ENCODE measurements at regions not wholly inside any gene's neighbourhood (a gene's known extent, or its start where the extent isn't known, plus 50 kb on each side); places are given as distances from the start of the nearest gene placed in this dataset.
"Not testable (repeated sequence)": the region's sequence is repeated elsewhere in the genome, so short reads cannot be mapped to it uniquely, and the experiment has no call there.

DNA sequence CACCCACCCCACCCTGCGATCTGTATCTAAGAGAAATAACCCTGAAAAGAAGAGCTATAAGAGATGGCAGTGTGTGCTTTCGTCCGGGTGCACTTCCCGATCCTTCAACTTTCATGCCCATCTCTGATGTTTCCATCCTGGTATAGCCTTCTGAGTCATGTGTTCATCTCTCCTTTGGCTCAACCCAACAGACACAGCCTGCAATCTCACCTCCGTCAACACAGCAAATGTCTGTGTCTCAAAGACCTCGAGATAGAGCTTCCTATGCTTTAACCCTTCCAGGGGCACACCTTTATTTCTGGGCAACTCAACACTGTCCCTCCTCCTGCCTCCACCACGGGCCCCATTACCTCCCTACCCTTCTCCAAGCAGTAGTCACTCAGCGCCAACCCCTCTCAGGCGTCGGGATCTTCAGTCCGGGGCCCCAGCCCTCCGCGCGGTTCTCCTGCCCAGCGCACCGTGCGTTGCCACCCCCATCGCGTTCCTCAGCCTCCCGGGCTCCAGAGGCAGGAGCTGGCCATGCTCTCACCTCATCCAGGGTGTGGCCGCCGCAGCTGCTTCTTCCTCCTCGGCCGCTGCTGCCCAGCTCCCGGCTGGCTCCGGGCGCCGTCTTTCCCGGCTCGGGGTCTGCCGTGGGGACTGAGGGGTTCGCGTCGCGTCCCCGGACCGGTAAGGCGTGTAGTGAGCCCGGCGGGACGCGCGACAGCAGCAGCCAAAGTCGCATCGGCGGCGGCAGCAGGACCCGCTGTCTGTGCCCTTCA, 153.7 kb upstream of the NBPF19 start:
- not testable (repeated sequence) for H4K8ac ChIP-seq (ENCODE audit: low read depth, low read length); H2AFZ ChIP-seq (ENCODE audit: low read length); H3K4me3 ChIP-seq (ENCODE audit: low read length in 2 of 2); H2BK15ac ChIP-seq (ENCODE audit: low read length); H4K91ac ChIP-seq (ENCODE audit: low read depth, low read length, poor library complexity); H3K79me1 ChIP-seq (ENCODE audit: low read depth, low read length); H3K4me1 ChIP-seq (ENCODE audit: control insufficient read depth in 2 of 2, insufficient read depth in 1 of 2, low read depth in 1 of 2, low read length in 2 of 2); H3K23ac ChIP-seq (ENCODE audit: low read depth, low read length, poor library complexity); H3K27ac ChIP-seq (replicated peaks; ENCODE audit: low read length); H2BK12ac ChIP-seq (ENCODE audit: low read length); H2AK5ac ChIP-seq (ENCODE audit: low read depth, low read length); H3K36me3 ChIP-seq (replicated peaks in 1 of 2; ENCODE audit: control insufficient read depth in 2 of 2, insufficient read depth in 2 of 2, low read length in 2 of 2); H3K9ac ChIP-seq (ENCODE audit: low read depth, low read length, poor library complexity); H3K9me3 ChIP-seq (replicated peaks in 1 of 2; ENCODE audit: control insufficient read depth in 2 of 2, insufficient read depth in 1 of 2, low read depth in 1 of 2, low read length in 2 of 2); H3K18ac ChIP-seq (ENCODE audit: low read length); H2BK5ac ChIP-seq (ENCODE audit: low read length); DNase-seq (ENCODE audit: low spot score); H3K4ac ChIP-seq (ENCODE audit: low read length); H3K27me3 ChIP-seq (ENCODE audit: control insufficient read depth in 3 of 3, insufficient read depth in 3 of 3, low read depth in 1 of 3, low read length in 3 of 3); H3K14ac ChIP-seq (ENCODE audit: low read length); H2BK120ac ChIP-seq (ENCODE audit: low read depth, low read length); H3K4me2 ChIP-seq (ENCODE audit: insufficient read depth, low read length, poor library complexity, severe bottlenecking)
- no CpG with 5 or more reads among the region's 48 CpGs for WGBS, 2 donors (ENCODE audit: extremely low coverage in 2 of 2, insufficient read length in 2 of 2, insufficient replicate concordance in 1 of 2)

DNA sequence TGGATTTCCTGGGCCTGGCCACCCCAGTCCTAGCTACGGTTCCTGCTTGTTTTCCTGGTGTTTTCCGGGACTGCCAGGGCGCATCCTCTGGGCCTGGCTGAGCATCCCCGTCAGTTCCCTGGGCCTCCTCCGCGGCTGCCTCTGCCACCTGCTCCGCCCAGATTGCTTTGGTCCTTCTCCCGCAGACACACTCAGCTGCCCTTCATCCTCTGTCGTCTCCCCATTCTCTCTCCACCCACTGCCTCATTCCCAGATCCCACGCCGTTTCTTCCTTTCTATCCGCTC, 153.2 kb upstream of the NBPF19 start:
- H2AFZ ChIP-seq (ENCODE audit: low read length); H3K18ac ChIP-seq (ENCODE audit: low read length); H4K8ac ChIP-seq (ENCODE audit: low read depth, low read length): not testable (repeated sequence)

DNA sequence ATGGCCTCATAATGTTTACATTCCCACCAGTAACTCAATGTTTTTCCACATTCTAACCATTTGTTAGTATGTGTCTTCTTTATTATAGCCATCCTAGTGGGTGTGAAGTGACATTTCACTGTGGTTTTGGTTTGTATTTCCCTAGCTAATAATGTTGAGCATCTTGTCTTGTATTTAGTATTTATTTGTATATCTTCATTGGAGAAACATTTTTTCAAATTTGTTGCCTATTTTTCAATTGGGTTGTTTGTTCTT, 144.8 kb upstream of the NBPF19 start:
- not testable (repeated sequence) for H2BK5ac ChIP-seq (ENCODE audit: low read length); H3K27ac ChIP-seq (replicated peaks; ENCODE audit: low read length); H3K18ac ChIP-seq (ENCODE audit: low read length); H3K4me3 ChIP-seq (ENCODE audit: low read length in 2 of 2); H3K36me3 ChIP-seq (replicated peaks in 1 of 2; ENCODE audit: control insufficient read depth in 2 of 2, insufficient read depth in 2 of 2, low read length in 2 of 2); H4K91ac ChIP-seq (ENCODE audit: low read depth, low read length, poor library complexity); H3K27me3 ChIP-seq (ENCODE audit: control insufficient read depth in 3 of 3, insufficient read depth in 3 of 3, low read depth in 1 of 3, low read length in 3 of 3); H3K14ac ChIP-seq (ENCODE audit: low read length); H2AK5ac ChIP-seq (ENCODE audit: low read depth, low read length); H3K9ac ChIP-seq (ENCODE audit: low read depth, low read length, poor library complexity); H3K9me3 ChIP-seq (replicated peaks in 1 of 2; ENCODE audit: control insufficient read depth in 2 of 2, insufficient read depth in 1 of 2, low read depth in 1 of 2, low read length in 2 of 2); H3K79me1 ChIP-seq (ENCODE audit: low read depth, low read length); H2BK12ac ChIP-seq (ENCODE audit: low read length); H4K8ac ChIP-seq (ENCODE audit: low read depth, low read length); H3K4ac ChIP-seq (ENCODE audit: low read length); H3K4me2 ChIP-seq (ENCODE audit: insufficient read depth, low read length, poor library complexity, severe bottlenecking); H2BK15ac ChIP-seq (ENCODE audit: low read length); H2BK120ac ChIP-seq (ENCODE audit: low read depth, low read length); DNase-seq (ENCODE audit: low spot score); H3K23ac ChIP-seq (ENCODE audit: low read depth, low read length, poor library complexity); H2AFZ ChIP-seq (ENCODE audit: low read length); H3K4me1 ChIP-seq (ENCODE audit: control insufficient read depth in 2 of 2, insufficient read depth in 1 of 2, low read depth in 1 of 2, low read length in 2 of 2)

More for the DNA sequence above, 153.2 kb upstream of the NBPF19 start:
- H3K4me1 ChIP-seq (ENCODE audit: control insufficient read depth in 2 of 2, insufficient read depth in 1 of 2, low read depth in 1 of 2, low read length in 2 of 2); H2BK5ac ChIP-seq (ENCODE audit: low read length); H3K27ac ChIP-seq (replicated peaks; ENCODE audit: low read length); H3K36me3 ChIP-seq (replicated peaks in 1 of 2; ENCODE audit: control insufficient read depth in 2 of 2, insufficient read depth in 2 of 2, low read length in 2 of 2); H3K9ac ChIP-seq (ENCODE audit: low read depth, low read length, poor library complexity); H4K91ac ChIP-seq (ENCODE audit: low read depth, low read length, poor library complexity); H3K23ac ChIP-seq (ENCODE audit: low read depth, low read length, poor library complexity); H2BK12ac ChIP-seq (ENCODE audit: low read length); H3K27me3 ChIP-seq (ENCODE audit: control insufficient read depth in 3 of 3, insufficient read depth in 3 of 3, low read depth in 1 of 3, low read length in 3 of 3); H2AK5ac ChIP-seq (ENCODE audit: low read depth, low read length); H3K14ac ChIP-seq (ENCODE audit: low read length); H3K9me3 ChIP-seq (replicated peaks in 1 of 2; ENCODE audit: control insufficient read depth in 2 of 2, insufficient read depth in 1 of 2, low read depth in 1 of 2, low read length in 2 of 2); H3K4ac ChIP-seq (ENCODE audit: low read length); DNase-seq (ENCODE audit: low spot score); H3K4me2 ChIP-seq (ENCODE audit: insufficient read depth, low read length, poor library complexity, severe bottlenecking); H3K79me1 ChIP-seq (ENCODE audit: low read depth, low read length); H3K4me3 ChIP-seq (ENCODE audit: low read length in 2 of 2); H2BK15ac ChIP-seq (ENCODE audit: low read length); H2BK120ac ChIP-seq (ENCODE audit: low read depth, low read length): not testable (repeated sequence)
- WGBS, 2 donors (ENCODE audit: extremely low coverage in 2 of 2, insufficient read length in 2 of 2, insufficient replicate concordance in 1 of 2) = no CpG with 5 or more reads among the region's 12 CpGs

DNA sequence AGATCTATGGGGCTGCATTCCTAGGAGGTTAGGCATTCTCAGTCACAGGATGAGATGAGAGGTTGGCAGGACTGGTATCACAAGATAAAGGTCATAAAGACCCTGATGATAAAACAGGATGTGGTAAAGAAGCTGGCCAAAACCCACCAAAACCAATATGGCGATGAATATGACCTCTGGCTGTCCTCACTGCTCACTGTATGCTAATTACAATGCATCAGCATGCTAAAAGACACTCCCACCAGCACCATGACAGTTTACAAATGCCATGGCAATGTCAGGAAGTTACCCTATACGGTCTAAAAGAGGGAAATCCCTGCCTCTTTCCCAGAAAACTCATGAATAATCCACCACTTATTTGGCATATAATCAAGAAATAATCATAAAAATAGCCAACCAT, 138.8 kb upstream of the NBPF19 start:
- H3K4ac ChIP-seq (ENCODE audit: low read length); H2BK12ac ChIP-seq (ENCODE audit: low read length); H3K27ac ChIP-seq (replicated peaks; ENCODE audit: low read length); H4K91ac ChIP-seq (ENCODE audit: low read depth, low read length, poor library complexity); H3K36me3 ChIP-seq (replicated peaks in 1 of 2; ENCODE audit: control insufficient read depth in 2 of 2, insufficient read depth in 2 of 2, low read length in 2 of 2); H3K27me3 ChIP-seq (ENCODE audit: control insufficient read depth in 3 of 3, insufficient read depth in 3 of 3, low read depth in 1 of 3, low read length in 3 of 3); H2BK5ac ChIP-seq (ENCODE audit: low read length); H3K18ac ChIP-seq (ENCODE audit: low read length); H2AFZ ChIP-seq (ENCODE audit: low read length); DNase-seq (ENCODE audit: low spot score); H3K14ac ChIP-seq (ENCODE audit: low read length); H3K9me3 ChIP-seq (replicated peaks in 1 of 2; ENCODE audit: control insufficient read depth in 2 of 2, insufficient read depth in 1 of 2, low read depth in 1 of 2, low read length in 2 of 2); H3K9ac ChIP-seq (ENCODE audit: low read depth, low read length, poor library complexity); H2AK5ac ChIP-seq (ENCODE audit: low read depth, low read length); H2BK120ac ChIP-seq (ENCODE audit: low read depth, low read length); H3K4me3 ChIP-seq (ENCODE audit: low read length in 2 of 2); H3K4me1 ChIP-seq (ENCODE audit: control insufficient read depth in 2 of 2, insufficient read depth in 1 of 2, low read depth in 1 of 2, low read length in 2 of 2); H4K8ac ChIP-seq (ENCODE audit: low read depth, low read length); H3K79me1 ChIP-seq (ENCODE audit: low read depth, low read length); H3K4me2 ChIP-seq (ENCODE audit: insufficient read depth, low read length, poor library complexity, severe bottlenecking); H3K23ac ChIP-seq (ENCODE audit: low read depth, low read length, poor library complexity); H2BK15ac ChIP-seq (ENCODE audit: low read length): not testable (repeated sequence)
- no CpG with 5 or more reads among the region's 2 CpGs for WGBS, 2 donors (ENCODE audit: extremely low coverage in 2 of 2, insufficient read length in 2 of 2, insufficient replicate concordance in 1 of 2)
